Neural cell (in vitro differentiated cells): ENCODE measurements at regions not wholly inside any gene's neighbourhood (a gene's known extent, or its start where the extent isn't known, plus 50 kb on each side); places are given as distances from the start of the nearest gene placed in this dataset.

Source experiments
- CTCF ChIP-seq: fragments of 450-650 bp; IDR thresholded peaks from 2 replicates; pipeline ENCODE4 v1.5.1; 2014; ENCODE audit warnings: antibody characterized with exemption, mild to moderate bottlenecking, moderate library complexity; ENCODE audit not compliant: poor library complexity, severe bottlenecking
- EZH2 ChIP-seq: fragments of 200-600, 300-800 bp; shearing (Covaris generic), sonication (generic); IDR thresholded peaks from 2 replicates; pipeline ENCODE4 v1.6.1; 2014; ENCODE audit warnings: antibody characterized with exemption, low read length, borderline replicate concordance, mild to moderate bottlenecking; ENCODE audit not compliant: insufficient read depth, poor library complexity, severe bottlenecking
- POLR2AphosphoS5 ChIP-seq: IDR thresholded peaks from 2 replicates; pipeline ENCODE4 v1.6.1; 2012
- RAD21 ChIP-seq: fragments of 450-650 bp; conservative IDR thresholded peaks from 2 replicates; pipeline ENCODE4 v1.6.1; 2014; ENCODE audit warnings: antibody characterized with exemption, mild to moderate bottlenecking, moderate library complexity

GRCh38 chr4:174157106-174157607, 126.3 kb downstream of the FBXO8 start:
- TF ChIP-seq POLR2AphosphoS5 (no peak), CTCF (no peak), EZH2 (no peak), RAD21 (no peak)
